ENCODE measurements at regions not wholly inside any gene's neighbourhood (a gene's known extent, or its start where the extent isn't known, plus 50 kb on each side); places are given as distances from the start of the nearest gene placed in this dataset.
"Not testable (repeated sequence)": the region's sequence is repeated elsewhere in the genome, so short reads cannot be mapped to it uniquely, and the experiment has no call there.

DNA sequence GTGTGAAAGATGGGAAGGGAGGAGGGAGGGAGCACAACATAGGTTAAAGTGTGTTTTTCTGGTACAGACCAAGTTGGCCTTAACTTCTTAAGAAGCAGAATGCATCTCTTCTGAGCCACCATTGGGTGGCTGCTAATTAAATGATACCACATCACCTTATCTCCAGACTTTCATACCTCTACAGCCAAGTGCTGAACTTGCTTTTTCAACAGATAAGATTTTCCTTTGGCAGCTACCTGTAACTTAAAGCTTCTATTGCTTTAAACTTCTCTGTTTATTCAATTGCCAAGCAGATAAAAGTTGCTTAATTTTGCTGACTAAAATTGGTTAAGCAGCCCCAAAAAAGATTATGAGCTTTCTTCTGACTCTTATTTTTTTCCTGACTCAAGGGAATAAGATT is 292.4 kb upstream of the SGO1 start:
- H3K4me3 ChIP-seq, result no peak overlapping the region
- H3K27ac ChIP-seq, result no peak overlapping the region

DNA sequence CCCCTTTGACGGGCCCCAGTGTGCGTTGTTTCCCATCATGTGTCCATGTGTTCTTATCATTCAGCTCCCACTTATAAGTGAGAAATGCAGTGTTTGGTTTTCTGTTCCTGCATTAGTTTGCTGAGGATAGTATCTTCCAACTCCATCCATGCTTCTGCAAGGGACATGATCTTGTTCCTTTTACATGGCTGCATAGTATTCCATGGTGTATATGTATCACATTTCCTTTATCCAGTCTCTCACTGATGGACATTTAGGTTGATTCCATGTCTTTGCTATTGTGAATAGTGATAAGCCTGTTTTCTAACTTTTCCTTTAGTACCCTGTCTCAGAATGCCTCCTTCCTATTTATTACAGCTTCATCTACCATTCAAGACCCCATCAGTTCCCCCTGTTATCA is 278.2 kb upstream of the SGO1 start:
- not testable (repeated sequence) for H3K27ac ChIP-seq, H3K4me3 ChIP-seq

DNA sequence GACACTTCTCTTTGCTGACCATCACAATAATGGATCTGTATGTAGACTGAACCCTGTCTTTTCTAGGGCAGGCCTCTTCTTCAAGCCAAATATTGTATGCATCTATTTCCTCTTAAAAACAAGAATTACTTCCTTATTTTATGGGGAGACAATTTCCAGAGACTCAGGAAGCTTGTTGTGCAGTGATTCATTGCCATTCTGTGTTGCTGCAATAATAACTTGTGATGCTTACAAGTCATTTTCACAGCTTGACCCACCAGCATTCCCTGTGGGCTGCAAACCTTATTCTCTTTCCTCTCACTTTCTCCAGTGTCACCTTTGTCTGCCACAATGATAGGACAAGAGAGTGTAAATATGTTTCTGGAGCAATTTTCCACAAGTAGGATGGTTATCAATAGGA is 276.7 kb upstream of the SGO1 start:
- H3K27ac ChIP-seq, result no peak overlapping the region
- no peak overlapping the region for H3K4me3 ChIP-seq

DNA sequence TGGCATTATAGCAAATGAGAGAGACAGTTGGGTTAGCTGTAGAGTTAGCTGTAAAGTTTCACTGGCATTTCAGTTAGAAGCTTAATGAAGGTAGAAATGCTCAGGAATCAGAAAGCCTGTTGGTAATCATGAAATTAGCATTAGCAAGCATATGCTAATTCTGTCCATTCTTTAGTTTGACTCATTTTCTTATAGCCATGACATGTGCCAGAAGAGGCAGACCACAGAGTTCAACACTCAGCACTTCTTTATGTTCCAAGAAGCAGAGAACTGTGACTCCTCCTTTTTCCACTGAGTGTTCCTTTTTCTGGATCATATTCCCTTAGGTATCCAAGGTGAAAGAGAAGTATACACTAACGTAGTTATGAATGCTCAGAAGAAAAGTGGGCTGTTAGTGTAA is 276.2 kb upstream of the SGO1 start:
- no peak overlapping the region for H3K4me3 ChIP-seq

DNA sequence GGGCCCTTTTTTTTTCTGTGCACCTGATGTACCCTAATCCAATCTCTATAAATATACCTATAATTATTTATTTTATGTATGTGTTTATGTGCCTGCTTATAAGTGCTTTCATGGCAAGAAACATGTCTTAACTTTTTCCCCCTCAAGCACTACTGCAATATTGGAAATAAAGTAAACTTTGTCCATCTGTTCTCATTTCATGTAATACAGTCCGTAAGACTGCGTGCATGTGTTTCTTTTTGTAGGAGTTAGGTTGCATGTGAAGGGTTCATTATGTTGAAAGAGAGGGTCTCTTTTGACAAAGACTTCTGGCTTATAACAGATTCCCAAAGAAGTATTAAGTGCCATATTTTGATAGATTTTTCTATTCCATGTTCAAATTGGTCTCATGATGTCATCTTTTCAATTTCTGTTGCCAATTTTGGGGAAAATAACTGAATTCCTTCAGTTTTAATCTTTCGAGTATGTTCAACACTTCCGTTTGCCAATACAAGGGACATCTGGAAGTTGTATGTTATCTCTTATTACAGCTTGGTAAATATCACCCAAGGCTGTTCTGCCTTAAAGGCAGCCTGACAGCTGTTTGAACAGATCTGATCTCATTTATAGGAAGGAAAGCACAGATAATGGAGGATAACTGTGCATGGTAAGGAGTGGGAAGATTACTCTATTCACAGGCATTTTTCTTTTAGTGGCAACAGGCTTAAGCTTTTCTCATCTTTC is 273.1 kb upstream of the SGO1 start:
- Histone ChIP-seq H3K27ac (no peak overlapping the region), H3K4me3 (no peak overlapping the region)

More for the DNA sequence above, 276.2 kb upstream of the SGO1 start:
- no peak overlapping the region for H3K27ac ChIP-seq

DNA sequence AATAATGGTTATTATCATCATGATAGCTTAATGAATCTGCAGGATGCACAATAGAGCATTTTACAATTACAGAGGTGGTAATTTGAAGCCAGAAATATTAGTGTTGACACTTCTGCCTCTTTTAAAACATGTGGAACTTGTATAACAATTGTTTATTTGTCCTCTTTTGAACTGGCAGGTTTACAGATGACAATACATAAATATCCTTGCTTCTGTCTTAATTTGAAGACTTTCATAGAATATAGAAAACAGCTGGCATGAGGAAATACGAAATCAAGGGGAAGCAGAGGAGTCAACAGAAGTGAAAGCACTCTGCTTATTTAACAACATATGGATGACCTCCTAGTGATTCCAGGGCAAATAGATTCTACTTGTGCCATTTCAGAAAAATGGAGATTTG is 270.5 kb upstream of the SGO1 start:
- no peak overlapping the region for H3K4me3 ChIP-seq

DNA sequence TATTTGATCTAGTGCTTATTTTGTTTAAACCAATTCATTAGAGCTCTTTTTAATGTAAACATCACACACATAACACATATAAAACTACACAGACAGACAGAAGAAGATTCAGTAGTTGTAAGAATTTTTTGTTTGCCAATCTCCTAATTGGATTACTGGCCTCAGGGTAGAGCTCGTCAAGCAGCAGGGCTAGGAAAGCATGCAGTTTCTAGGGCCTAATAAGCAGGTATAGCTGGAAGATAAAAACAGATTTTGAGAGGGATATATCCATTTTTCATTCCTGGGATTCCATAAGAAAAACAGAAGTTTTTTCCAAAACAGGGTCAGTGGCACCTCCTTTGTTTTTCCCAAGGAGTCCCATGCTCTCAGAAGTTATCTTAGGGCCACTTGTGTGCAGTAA is 265.2 kb upstream of the SGO1 start:
- no peak overlapping the region for H3K27ac ChIP-seq
- H3K4me3 ChIP-seq, result no peak overlapping the region

More for the DNA sequence above, 270.5 kb upstream of the SGO1 start:
- H3K27ac ChIP-seq, result no peak overlapping the region

DNA sequence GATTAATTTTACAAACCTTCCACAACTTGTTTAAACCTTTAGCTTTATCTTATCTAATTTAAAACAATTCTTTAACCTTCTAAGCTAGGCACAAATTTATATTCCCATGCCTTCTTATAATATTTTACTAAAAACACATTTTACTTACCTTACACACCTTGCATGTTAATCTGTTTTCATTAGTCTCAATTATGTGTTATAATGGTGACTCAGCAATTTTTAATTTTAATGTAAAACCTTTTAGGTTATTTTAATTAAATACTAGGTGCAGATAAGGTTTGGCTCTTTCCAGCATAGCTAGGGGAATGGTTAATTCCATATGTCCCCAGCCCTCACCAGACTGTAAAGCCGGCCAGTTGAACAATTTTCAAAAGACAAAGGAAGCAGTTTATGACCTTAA is 264.6 kb upstream of the SGO1 start:
- no peak overlapping the region for H3K27ac ChIP-seq
- H3K4me3 ChIP-seq, result no peak overlapping the region

DNA sequence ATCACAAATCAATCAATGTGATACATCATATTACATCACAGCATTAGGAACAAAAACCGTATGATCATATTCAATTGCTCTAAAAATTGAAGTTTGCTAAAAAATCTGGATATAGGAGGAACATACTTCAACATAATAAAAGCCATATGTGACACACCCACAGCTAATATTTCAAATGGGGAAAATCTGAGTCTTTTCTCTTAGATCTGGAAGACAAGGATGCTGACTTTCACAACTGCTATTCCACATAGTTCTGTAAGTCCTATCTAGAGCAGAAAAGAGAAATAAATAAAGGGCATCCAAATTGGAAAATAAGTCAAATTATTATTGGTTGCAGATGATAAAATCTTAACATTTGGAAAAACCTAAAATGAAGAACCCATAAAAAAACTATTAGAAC is 256.8 kb upstream of the SGO1 start:
- no peak overlapping the region for H3K4me3 ChIP-seq
- no peak overlapping the region for H3K27ac ChIP-seq

DNA sequence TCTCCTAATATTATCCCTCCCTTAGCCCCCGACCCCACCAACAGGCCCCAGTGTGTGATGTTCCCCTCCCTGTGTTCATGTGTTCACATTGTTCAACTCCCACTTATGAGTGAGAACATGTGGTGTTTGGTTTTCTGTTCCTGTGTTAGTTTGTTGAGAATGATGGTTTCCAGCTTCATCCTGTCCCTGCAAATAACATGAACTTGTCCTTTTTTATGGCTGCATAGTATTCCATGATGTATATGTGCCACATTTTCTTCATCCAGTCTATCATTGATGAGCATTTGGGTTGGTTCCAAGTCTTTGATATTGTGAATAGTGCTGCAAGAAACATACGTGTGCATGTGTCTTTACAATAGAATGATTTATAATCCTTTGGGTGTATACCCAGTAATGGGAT is 241.3 kb upstream of the SGO1 start:
- not testable (repeated sequence) for H3K27ac ChIP-seq, H3K4me3 ChIP-seq

DNA sequence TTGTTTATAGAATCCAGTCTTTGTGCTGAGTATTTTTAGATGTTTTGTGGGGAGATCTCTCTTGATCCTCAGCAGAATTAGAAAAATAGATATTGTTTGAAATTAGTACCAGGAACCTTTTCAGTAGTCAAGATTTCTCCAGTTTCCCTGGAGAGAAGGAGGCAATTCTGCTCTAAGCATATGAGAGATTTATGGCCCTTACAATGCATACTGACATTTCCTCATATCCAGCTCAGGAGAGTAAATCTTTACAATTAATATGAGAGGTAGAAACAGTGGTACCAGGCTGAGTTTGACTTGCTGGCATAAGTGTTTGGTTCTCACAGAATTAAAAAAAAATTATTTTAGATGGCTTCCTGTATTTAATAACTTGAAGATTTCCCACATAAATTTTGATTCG is 239.1 kb upstream of the SGO1 start:
- H3K27ac ChIP-seq, result no peak overlapping the region

DNA sequence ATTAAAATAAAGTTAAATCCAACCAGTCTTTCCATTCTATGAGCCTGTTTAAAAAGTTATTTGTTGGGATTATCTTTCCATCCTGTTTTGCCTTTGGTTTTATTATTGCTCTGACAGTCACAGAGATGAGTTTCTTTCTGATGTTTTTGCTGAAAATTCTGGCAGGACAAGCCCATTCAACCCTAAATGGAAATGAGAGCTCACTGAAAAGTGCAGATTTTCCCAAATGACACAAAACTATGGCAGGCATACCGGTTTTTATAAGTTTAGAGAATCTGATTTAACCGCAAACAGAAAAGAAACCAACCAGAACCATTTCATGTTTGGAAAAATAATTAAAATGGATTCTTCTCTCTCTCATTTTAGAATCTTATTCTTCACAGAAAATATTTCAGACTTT is 238.1 kb upstream of the SGO1 start:
- Histone ChIP-seq H3K27ac (peak overlapping the region in 1 of 21 experiments; percentile 12), H3K4me3 (no peak overlapping the region)

More for the DNA sequence above, 239.1 kb upstream of the SGO1 start:
- H3K4me3 ChIP-seq, result no peak overlapping the region

DNA sequence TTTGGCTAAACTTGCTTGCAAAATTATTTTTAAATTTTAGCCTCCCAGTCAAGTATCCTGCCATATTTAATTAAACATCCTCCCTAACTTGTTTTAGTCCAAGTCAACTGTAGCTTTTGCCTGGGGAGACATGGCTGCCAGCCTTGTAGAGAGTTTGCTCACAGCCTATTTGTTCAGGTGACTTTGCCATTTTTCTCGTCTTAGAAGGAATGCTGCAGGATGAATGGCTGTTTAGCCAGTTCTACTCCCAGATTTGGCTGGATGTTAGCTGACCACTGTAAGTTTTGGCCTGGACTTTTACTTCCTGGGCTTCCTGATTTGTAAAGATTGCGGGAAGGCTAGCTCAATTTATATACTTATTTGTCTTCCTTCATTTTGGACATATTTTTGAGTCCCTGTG is 236.4 kb upstream of the SGO1 start:
- no peak overlapping the region for H3K4me3 ChIP-seq
- H3K27ac ChIP-seq, result no peak overlapping the region

DNA sequence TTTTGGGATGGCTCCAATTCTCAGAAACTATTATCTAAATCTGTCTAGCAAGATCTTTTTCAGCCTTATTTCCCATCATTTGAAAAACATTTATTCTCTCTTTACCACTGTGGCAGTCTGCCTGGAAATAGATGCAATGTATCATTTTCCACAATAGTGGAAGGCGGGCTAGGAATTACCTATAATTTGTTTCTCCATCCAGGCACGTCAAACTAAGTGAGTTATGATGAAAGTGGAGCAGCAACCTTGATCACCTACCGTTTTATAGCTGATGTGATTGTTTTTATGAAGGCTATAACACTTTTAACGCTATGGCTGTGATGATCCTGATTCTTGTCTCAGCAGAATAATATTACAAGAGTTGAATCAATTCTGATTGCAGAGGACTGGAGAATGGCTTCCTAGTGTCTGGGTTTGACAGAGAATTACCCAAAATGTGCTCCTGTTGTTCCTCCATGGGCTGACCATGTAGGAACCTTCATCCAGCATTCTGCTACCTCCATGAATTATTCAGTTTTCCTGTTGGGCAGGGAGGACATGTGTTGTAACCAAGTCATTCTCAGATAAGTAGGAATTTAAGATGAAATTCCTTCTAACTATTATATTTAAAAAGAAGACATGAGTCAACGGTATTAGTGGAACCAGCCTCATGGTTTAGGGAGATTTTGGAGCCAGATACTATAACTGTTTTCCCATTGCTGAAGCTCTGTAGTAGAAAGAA is 231.5 kb upstream of the SGO1 start:
- H3K4me3 ChIP-seq, result no peak overlapping the region
- H3K27ac ChIP-seq, result no peak overlapping the region

DNA sequence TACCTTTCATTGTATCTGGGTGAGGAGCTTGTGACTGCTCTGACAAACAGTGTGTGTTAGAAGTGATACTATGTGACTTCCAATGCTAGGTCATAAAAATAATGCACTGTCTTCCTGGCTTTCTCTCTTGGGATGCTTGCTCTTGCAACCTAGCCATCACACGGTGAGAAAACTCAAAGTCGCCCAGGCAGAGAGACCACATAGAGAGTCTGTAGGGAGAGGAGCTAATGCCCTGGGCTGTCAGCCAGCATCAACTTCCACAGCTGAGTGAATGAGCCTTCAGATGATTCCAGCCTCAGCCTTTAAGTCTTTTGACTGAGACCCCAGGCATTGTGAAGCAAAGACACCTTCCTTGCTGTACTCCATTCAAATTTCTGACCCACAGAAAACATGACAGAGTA is 220.6 kb upstream of the SGO1 start:
- Histone ChIP-seq H3K27ac (no peak overlapping the region), H3K4me3 (no peak overlapping the region)

DNA sequence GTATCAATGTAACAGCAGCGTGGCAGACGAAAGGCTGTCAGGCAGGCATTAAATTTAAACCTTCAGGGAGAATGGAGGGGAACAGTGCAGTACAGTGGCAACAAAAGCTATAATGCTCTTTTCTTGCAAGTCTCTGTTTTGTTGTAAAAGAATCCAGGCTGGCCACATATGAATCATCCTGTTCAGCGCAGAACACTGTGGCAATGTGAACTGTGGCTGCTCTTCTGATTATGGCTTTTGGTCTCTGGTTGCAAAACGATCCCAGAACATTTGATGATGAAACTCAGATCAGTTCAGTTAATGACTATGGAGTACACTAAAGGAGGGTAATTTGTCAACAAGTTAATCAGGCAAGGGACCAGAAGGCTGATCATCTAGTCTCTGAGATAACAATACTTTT is 219.7 kb upstream of the SGO1 start:
- Histone ChIP-seq H3K4me3 (no peak overlapping the region), H3K27ac (peak overlapping the region in 1 of 21 experiments; percentile 42)

DNA sequence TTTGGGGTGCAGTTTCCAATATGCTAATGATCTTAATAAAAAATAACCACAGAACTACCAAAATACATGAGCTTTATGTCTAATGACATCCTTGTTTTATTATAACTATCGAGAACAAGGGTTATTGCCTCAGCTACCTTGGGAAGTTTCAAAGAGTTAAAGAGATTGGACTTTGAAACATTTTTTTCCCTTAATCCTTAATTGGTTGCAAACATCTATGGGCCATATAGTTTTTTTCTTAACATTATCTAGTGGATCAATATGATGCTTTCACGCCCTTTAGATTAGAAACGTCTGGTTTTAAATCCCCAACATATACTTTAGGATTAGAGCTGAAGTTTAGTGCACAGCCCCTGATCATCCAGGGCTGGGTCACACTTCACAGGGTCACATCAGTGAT is 219.2 kb upstream of the SGO1 start:
- Histone ChIP-seq H3K4me3 (no peak overlapping the region), H3K27ac (peak overlapping the region in 1 of 21 experiments; percentile 42)

DNA sequence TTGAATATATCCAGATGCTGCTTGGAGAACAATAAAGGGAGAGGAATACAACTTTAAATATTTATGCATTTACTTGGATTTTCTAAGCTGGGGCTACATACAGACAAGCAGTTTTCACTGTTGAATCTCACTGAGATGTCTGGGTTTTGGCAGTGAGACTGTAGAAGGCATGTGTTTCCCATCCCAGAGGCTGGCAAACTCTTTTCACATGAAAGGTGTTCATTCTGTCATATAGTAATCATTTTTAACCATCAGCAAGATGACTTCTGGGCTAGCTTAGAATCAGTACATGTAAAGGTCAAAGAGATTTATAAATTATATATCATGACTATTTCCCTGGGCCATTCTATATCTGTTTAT is 218.7 kb upstream of the SGO1 start:
- no peak overlapping the region for H3K27ac ChIP-seq
- H3K4me3 ChIP-seq, result no peak overlapping the region

DNA sequence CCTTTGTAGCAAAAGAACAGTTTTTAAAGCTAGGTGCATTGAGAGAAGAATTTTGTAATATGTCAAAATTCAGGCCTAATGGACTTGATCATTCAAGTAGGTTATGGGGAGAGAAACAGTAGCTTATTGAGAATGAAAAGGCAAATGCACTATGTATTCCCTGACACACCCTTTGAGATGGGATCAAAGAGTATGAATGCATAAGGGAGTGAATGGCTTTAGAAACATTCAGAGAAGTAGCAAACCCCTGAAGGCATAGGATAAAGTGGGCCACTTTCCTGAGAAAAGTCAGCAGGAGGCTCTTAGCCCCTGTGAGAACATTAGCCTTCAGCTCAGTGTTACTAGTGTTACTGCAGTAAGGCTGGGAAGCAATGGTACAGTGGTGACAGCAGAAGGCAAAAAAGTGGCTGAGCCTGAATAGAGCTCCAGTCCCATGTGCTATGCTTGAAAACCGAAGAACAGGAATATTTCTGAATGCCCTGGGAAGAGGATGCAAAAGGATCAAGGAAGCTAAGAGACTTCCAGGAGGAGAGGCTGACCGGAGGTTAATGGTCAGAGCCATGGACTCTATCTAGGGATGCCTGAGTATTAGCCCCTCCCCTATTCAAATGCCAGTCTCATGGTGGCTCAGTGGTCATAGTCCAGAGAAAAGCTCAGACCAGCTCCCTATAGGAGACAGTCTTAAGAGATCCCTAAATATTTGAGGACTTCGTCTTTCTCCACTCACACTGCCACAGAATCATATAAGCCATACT is 218.2 kb upstream of the SGO1 start:
- no peak overlapping the region for H3K4me3 ChIP-seq
- no peak overlapping the region for H3K27ac ChIP-seq

DNA sequence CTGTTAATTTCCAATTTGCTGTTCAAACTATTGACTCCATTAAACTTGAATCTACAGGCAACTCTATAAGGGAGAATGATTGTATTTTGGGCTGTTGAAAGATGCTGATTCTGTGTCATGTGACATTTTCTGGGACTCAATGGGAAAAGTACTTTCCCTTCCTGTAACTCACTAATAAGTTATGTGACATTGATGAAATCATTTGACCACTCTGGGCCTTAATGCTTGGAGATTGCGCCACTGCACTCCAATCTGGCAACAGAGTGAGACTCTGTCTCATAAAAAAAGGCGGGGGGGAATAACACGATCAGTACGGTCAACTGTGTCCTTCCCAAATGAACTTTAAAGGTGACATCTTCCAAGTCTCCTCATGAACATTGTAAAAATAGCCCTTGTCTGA is 215.2 kb upstream of the SGO1 start:
- Histone ChIP-seq H3K4me3 (no peak overlapping the region), H3K27ac (no peak overlapping the region)

DNA sequence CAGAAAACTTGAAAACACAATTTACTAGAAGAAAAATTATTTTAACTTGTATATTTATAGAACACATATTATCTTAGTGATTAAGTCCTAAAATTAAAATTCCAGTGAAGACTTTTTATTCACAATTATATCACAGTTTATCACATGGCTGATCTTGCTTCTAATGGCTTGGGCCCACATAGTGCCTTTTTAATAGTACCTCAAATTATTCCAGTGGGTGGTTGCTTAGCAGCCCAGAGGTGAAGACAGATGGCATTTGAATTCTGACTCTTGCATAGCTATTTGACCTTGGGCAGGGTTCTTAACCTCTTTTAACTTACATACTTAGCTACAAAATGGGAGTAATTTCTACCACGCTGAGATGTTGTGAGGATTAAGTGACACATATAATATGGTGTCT is 214.7 kb upstream of the SGO1 start:
- Histone ChIP-seq H3K4me3 (no peak overlapping the region), H3K27ac (no peak overlapping the region)

Data from skin epidermis (tissue), 12 donors.